ENCODE measurements at regions not wholly inside any gene's neighbourhood (a gene's known extent, or its start where the extent isn't known, plus 50 kb on each side); places are given as distances from the start of the nearest gene placed in this dataset.

DNA sequence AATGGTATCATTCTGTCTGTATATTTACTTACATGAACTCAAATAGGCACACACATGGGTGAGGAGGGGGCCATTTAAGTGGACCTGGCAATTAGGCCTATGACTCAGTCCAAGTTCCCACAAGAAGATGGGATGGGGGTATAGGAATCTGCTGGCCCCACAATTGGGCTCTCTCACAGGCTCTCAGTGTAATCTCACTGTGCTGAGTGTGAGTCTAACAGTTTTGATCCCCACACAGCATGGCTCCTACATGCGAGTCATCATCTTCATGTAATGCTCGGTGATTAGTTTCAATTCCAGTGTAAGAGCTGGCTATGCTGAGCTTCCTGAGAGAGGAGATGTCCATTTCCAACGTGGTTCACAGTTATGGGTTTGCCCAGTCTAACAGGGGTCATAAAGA, 114.0 kb downstream of the GATA6 start:
- DNase-seq = no peak

DNA sequence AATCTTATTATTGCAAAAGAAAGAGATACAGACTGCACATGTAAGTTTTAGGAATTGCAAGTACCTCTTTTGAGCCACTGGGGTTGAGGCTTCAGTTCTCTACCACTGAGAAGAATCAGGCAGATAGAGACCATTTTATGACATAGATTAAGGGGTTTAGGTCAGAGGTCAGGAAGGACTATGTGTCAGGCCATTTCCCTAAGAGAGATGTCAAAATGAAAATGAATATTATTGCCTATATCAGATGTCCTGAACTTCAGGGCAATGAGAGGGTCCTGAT, 113.7 kb downstream of the GATA6 start:
- no peak for DNase-seq

DNA sequence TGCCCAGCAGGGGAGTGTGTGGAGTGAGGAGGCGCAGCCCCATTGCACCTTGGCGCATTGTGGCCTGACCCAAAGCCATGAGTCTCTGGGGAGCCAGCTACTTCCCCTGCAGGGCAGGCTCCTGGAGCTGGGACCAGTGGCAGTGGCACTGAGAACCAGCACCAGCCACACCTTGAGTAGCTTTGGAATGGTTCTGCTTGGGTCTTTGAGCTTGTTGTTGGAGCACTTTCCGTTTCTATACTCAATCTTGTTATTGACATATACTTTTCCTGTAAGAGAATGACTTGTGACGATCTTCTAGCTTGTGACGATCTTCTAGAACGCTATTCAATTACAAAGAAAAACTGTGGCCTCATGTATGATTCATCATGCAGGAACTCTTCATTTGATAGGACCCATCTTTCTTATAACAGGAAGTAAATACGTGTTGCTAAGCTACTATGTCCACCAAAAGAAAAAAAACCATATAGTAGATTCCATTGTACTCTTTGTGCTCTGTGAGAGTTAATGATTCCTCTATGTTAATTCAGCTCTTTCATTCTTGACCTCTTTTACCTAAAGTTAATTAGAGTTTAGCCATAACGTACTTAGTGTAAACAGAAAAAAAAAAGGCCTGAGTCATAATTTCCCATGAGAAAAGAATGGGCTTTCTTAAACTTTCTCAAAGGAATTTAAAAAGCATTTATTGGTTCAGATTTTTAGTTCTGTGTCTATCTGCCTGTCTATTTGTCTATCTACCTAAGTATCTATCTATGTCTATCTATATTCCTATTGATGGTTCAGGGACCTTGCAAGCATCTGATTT, 113.1 kb downstream of the GATA6 start:
- peak; percentile 27 for DNase-seq

DNA sequence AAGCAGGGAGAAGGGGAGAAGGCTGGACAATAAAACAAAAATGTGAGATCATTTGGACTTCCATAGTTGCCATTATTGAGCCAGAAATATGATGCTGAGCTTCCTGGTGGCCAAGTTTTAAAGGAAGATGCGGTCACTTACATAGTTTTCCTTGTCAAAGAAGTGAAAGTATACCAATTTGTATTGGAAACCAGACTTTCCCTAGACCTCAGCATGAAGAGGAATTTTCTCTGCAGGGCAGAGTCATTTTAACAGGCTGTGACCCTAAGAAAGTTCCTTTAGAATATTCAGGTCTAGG, 111.0 kb downstream of the GATA6 start:
- no peak for DNase-seq

DNA sequence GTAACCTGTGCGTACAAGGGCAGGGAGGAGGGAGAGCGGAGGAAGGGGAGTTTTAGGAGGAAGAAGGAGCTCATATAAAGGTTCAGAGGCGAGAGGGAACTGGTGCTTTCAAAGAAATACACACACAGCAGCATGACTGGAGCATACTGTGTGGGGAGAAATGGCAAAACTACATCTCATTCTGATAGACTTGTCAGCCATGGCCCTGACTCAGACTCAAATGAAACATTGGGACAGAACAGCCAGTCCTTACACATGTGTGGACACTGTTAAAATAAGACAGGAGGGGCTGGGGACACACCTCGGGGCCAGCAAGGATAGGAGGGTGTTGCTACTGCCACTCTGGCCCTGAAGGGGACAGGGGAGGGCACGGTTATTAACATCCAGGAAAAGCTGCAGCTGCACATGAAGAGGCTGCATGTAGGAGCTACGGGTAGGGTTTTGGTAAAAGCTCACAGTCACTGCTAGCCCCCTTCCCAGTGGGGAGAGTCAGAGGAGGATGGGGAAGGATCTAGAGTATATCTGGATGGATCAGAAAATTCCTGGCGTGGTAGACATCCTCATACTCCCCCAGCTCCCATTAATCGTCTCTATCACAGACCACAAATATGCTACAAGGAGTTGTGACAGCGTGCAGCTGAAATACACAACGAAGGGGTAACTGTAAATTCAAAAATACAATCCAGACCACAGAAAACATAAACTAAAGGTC, 110.5 kb downstream of the GATA6 start:
- DNase-seq = no peak

DNA sequence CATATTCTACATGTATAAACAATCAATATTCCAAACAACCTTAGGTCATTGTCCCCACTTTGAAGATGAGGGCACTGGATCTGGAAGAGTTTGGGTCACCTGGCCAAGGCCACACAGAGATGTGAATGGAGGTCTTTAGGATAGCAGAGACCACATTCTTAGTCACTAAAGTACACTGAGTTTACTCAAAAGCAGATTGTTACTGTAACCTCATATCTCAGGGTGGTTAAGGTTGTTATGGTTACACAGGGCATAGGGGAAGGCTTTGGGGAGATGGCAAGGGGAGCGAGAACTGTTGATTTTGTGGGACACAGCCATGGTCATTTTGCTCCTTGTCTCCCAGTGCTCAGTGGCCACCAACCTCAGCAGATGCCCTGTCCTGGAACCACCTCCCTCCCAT, 109.4 kb downstream of the GATA6 start:
- no peak for DNase-seq

DNA sequence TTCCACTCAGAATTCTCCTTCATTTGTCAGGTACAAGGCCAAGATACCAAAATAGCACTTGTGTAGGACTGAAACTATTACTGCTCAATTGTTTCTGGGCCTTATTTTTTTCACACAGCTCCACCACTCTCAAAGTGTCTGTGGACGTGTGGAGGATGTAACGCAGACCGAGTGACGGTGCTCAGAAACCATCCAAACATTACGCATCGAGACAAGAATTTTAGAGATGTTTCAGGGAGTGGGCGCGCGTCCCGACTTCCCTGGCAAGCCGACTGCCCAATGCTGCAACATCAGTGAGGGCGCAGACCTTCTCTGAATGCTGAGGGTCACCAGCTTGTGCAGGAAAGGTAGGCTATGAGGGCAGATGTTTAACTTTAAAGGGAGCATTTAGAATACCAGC, 108.4 kb downstream of the GATA6 start:
- DNase-seq = no peak

DNA sequence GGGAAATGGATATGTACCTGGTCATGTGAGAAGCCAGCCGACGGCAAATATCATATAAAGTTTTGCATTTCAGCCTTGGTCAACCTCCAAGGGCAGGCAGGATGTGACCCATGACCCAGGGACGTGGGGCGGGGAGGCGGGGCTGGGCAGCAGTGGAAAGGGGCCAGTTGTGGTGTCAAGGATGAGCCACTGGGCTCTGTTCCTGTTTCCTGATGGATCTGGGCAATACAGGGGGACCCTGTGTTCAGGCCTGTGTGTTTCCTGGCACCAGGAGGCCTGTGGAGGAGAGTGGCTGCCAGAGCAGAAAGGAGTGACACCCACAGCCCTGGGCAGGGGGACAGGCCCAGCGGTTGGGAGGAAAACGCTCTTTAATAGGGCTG, 106.9 kb downstream of the GATA6 start:
- no peak for DNase-seq

DNA sequence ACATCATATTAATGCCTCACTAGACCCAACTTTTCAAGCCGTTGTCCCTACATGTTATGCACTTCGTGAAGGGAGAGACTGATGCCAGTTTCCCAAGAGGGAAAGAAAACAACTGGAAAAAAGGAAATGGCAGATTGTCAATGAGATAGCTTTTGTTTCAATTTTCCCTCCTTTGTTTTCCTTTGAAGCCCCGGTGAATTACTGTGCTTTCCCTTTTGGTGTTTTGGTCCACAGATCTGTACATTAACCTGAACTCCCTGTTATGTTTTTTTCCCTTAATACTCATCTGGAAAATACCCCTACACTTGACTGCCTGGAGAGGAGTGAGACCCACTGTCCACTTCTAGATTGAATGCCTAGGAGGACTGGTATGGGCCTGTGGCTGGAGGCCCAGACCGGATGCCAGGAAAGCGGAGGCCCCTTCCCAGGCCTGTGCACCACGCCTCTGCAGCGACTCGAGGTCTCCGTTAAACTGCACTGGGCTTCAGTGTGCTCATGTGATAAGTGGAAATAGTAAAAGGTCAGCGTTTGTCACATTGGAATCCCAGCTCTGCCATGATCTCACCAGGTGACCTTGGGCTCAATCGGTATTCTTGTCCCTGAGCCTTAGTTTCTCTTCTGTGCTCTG, 106.4 kb downstream of the GATA6 start:
- DNase-seq = no peak

DNA sequence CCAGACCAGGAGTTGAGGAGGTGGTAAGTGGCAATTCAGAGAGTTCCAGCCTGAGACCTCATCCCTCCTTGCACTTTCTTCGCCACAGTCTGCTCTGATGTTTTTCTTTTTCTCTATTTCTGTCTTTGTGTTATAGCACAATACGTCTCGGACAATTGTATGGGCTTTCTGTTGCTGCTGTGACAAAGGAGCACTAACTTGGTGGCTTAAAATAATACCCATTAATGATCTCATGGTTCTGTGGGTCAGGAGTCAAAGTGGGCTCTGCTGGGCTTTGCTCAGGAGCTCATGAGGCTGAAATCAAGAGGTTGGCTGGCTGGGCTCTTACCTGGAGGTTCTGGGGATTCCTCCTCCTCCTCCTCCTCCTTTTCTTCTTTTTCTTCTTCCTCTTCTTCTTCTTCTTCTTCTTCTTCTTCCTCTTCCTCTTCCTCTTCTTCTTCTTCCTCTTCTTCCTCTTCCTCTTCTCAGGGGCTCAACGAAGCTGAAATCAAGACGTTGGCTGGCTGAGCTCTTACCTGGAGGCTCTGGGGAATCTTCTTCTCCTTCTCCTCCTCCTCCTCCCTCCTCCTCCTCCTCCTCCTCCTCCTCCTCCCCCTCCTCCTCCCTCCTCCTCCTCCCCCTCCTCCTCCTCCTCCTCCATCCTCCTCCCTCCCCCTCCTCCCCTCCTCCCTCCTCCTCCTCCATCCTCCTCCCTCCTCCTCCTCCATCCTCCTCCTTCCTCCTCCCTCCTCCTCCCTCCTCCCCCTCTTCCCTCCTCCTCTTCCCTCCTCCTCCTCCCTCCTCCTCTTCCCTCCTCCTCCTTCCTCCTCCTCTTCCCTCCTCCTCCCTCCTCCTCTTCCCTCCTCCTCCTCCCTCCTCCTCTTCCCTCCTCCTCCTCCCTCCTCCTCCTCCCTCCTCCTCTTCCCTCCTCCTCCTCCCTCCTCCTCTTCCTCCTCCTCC, 104.0 kb downstream of the GATA6 start:
- DNase-seq = no peak

DNA sequence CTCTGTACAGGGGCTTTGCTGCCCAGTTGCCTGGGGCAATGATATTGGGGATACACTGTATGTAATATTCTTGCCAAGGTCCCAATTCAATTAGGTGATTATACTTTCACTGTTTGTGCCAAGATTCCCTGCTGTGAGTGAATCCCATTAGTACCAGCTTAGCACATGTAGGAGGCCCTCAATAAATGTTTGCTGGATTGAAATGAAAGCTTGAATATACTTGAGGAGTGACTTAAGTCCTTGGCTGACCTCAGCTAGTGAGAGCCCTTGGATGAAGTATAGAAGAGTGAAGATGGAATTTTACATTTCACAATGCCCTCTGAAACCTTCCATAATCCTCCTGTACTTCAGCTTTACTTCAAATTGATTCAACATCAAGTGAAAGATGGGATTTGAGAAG, 102.9 kb downstream of the GATA6 start:
- DNase-seq = no peak

DNA sequence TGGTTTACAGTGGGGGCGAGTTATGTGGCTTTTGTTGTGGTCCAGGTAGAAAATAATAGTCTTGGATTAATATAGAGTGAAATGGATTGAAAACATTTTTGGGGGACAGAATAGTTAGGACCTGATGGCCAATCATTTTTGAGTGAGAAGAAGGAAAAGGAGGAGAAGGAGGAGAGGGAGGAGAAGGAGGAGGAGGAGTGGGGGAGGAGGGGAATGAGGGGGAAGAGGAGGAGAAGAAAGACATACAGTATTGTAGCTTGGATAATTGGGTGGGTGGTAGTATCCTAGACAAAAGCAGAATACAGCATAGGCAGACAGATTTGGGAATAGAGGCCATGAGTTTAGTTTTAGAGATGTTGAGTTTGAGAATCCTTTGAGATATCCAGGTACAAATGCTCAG, 101.6 kb downstream of the GATA6 start:
- DNase-seq = no peak

DNA sequence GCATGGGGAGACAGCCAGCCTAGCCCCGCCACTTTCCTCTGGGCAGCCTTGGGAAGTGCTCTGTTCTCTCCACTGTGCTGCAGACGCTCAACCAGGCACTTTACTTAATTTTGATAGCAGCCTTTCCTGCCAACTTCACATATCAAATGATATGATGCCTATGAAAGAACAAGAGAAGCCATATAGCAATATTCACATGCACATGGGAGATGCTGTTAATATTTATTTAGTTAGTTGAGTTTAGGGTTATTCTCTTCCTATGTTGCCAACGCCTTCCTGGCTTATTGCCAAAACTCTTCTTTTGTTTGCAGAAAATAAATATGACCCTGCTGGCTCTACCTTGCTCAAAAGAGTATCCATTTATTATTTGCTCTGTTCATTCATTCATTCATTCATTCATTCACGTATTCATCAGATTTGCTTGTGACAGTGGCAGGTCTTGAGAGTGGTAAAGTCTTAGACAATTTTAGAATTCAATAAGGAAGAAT, 99.3 kb downstream of the GATA6 start:
- DNase-seq = no peak

DNA sequence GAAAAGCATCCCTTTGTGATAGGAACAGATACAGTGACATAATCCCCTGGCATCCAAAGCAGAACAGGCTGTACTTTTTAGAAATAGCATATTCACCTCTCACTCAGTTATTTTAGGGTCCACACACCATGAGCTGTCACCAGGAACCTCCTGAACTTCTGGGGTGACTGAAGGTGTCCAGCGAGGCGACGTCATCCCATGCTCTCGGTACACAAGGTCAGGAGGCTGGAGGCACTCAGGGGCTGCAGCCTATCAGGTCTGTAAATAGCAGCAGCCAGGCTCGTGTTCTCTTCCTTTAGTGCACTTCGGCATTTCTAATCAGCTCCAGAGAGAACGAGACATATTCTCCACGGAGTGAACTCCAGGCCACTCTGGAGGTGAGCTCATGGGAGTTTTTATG, 98.3 kb downstream of the GATA6 start:
- no peak for DNase-seq

DNA sequence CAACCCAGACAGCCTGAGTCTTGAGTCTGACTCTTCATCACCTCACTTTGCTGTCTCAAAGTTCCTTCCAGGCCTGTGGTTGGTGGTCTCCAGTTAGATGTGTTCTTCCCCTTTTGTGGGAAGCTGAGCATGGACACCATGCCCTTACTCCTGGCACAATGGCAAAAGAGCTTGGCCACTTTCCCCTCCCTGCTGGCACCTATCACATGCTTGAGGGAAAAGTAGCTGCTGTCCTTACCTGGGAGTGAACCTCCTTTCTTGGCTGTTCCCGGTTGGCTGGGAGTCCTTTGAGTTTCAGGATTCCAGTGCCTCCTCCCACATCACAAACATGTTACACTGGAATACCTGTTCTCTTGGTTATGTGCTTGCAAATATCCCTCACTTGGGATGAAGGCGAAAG, 97.8 kb downstream of the GATA6 start:
- DNase-seq = no peak

DNA sequence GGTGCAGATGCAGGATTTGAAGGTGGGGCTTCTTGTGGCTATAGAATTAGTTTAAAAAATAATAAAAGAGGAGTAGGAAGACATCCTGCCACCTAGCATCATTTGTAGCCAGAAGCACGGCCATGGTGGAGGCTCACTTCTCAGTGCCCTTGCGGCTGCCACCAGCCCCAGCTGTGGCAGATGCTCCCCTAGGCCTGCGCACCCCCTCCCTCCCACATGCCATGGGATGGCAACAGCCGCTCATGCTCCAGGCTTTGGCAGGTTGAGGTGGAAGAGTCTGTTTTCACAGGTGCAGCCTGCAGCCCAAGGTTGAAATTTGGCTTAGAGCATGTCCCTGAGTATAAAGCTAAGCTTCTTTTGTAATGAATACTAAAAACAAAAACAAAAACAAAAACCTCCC, 96.4 kb downstream of the GATA6 start:
- no peak for DNase-seq

DNA sequence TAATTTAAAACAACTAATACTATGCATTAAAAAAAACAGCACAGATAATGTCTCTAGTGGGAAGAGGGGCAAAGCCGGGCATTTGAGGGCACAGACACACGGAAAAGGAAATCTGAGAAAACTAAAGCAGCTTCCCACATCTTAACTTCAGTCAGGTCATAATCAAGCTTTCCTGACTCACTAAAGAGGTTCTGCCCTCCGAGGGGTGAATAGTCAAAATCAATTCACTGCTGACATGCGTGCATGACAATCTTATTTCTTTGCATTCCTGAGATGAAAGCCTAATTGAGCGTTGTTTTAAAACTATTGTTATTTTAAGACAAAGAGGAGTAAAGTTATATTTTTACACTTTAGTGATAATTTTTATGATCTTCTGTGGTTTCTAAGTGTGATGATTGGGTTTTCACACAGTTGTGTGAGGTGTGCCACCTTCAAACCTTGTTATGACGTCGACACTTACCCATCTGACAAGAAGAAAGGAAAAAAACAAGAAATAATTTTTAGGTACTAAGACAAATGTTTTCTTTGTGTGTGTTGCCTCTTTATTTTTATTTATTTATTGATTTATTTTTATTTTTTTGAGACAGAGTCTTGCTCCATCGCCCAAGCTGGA, 90.9 kb downstream of the GATA6 start:
- DNase-seq = no peak

DNA sequence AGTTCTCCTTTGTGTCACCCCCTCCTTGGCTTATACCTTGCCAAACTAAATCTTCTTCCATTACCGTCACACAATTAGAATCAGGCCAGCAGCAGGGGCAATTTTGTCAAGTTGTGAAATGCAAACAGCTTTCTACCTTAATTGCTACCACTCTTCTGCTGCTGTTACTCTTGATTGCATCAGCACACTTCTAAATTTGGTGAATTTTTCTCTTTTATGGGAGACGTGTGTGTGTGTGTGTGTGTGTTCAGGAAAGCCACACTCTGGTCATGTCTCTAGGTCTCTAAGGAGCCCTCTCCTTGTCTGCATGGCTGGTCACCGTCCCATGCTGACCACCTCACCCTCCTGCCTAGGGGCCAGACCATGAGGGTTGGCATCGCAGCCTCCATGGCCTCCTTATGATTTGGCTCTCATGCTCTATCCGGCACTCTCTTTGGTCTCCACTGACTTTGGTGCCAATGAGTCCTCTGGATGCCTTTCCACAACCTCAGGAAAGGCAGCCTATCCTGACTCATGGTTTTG, 87.7 kb downstream of the GATA6 start:
- no peak for DNase-seq

DNA sequence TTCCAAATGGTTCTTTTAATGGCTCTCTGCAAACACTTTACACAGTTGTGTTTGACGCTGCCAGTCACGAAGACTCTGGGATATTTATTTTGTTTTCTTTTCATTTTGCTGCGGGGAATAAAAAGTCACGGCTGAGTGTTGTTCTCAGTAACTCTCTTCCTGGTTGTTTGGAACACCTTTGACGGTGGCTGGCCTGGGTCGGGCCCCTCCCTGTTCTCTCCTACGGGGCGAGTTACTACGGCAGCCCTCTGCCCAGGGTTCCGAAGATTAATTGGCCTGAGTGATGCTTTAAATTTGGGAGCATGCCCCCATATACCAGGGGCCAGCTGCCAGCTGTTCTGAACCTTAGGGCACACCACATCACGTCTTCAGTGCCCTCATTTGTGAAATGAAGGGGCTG, 84.7 kb downstream of the GATA6 start:
- no peak for DNase-seq

DNA sequence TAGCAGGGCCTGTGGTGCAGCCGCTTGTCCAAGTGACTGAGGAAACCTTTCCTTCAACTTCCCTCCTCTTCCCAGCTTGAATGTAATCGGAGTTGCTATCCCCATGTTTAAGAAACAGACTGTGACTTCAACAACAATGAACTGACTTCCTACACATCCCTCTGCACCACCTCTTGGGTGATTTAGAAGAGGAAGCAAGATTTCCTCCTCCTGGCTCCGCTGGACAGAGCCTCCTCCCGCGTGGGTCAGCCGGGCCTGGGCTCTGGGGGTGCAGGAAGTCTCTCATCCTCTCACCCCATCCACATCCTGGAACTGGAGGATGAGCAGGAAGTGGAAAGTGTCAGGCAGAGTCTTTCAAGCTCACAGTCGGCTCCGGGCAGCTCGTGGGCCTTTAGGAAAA, 84.3 kb downstream of the GATA6 start:
- DNase-seq = no peak

DNA sequence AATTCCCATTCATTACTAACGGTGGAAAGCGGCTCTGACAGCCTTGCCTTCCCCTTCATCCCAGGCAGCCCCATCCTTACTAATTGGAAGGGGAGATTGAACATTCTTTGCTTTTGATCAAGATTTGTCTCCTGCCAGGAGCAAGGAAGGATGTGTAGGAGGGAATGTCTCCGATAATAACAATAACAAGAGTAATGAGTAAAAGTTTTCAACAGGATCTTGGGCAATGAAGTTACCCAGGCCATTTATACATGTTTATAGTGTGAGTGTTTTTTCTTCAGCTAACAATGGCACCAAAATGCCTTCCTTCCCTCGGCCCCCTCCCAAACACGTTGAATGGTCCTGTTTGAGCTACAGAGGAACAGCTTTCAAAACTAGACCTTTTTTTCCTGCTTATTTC, 83.8 kb downstream of the GATA6 start:
- DNase-seq = no peak

Data from NCI-H2029 (cell line).